HG03097 (cell line): ENCODE measurements at regions not wholly inside any gene's neighbourhood (a gene's known extent, or its start where the extent isn't known, plus 50 kb on each side); places are given as distances from the start of the nearest gene placed in this dataset.
"Not testable (repeated sequence)": the region's sequence is repeated elsewhere in the genome, so short reads cannot be mapped to it uniquely, and the experiment has no call there.

ENCODE experiments used
- ATAC-seq: cut with Tn5 transposase; IDR thresholded peaks from one replicate; pipeline ENCODE4 v1.9.1; 2021; ENCODE audit not compliant: unreplicated experiment, low FRiP score

DNA sequence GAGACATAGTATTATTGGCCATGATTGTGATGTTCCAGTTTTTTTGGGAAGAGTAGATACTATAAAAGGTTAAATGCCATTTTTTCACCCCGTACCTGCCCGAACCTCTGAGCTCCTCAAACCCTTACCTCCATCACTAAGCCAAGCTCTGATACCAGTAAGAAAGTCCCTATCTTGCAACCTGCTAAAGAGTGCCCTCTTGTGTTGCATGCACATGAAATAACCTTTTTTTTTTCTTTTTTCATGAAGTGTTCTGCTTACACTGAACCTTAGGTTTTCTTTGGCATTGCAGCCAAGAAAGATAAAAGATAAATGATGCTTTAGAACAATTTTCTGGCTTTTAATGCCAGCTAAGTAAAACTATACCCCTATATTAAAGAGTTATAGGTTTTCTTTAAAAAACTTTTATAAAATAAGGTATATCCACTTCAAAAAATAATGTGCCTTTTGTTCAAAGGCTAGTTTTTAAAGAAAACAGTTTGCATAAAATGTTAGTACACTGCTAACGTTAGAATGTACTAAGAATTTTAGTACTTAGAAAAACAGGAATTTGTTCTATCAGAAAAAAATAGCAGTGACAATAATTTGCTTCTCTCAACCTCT, 295.3 kb upstream of the PMFBP1 start:
- no peak for ATAC-seq

DNA sequence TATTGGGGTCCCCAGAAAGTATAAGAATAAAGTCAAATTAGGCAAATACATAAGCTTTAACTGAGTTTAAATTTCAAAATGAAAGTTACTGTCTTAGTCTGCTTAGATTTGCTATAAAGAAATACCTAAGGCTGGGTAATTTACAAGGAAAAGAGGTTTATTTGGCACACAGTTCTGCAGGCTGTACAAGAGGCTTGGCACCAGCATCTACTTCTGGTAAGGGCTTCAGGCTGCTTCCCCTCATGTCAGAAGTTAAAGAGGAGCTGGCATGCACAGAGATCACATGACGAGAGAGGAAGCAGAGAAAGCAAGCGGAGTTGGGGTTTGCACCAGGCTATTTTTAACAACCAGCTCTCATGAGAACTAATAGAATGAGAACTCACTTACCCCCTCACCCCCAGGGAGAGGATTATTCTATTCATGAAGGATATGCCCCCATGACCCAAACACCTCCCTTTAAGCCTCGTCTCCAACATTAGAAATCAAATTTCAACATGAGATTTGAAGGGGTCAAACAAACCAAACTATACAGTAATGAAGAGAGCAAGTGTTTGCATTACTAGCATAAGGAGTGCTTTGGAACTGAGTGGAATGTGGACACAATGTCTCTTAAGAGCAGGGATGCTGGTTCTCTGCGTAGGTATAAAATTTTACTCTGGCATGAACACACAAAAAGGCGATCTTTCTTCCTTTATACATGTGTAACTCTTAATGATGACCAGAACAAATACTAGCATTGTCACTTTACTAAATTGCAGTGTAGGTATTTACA, 292.8 kb upstream of the PMFBP1 start:
- no peak for ATAC-seq

DNA sequence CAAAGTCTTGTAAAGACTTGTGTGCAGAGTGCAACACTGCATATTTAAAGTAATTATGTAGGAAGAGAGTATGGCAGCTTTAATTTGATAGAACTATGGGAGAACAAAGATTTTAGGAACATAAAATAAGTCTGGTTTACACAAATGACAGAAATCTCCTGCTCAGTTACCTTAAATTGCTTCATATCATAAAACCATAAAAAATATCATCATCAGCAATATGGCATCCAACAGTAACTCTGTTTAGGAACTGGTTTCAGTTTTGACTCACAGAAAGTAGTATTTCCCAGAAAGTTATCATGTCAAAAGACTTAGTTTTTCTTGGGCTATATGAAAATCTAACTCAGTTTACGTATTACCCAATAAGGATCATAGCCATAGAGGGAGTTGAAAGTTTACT, 292.1 kb upstream of the PMFBP1 start:
- ATAC-seq = no peak

DNA sequence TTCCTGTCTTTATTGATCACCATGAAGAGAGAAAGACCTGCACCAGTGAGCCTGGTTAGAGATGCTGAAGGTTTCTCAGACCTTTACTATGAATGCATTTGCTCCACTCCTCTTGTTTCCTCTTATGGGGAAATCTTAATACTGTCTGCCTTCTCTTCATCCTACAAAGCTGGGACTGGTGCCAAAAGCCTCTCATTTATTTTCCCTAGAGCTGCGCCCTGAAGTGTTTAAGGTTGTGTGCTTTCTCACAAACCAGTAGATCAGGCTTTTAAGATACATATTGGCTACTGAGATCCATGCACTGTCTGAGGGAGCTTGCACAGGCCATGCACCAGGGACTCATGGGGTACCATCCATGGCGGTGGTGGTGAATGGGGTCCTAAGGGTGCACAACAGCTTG, 286.1 kb upstream of the PMFBP1 start:
- ATAC-seq = no peak

DNA sequence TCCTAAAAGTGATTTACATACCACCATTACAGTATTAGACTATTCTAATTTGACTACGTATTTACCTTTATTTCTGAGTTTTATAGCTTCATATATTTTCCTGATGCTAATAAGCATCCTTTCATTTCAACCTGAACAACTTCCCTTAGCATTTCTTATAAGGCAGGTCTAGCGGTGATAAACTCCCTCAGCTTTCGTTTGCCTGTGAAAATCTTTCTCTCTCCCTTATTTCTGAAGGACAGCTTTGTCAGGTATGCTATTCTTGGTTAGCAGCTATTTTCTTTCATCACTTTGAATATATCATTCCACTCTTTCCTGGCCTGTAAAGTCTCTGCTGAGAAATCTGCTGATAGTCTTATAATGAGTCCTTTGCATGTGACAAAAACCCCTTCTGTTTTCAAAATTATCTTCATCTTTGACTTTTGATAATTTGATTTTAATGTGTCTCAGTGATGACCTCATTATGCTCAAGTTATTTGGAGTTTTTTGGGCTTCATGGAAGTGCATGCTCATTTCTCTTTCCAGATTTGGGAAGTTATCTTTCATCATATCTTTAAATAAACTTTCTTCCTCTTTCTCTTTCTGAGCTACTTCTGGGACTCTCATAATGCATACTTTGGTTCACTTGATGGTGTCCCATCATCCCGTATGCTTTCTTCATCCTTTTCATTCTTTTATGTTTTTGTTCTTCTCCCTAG, 285.4 kb upstream of the PMFBP1 start:
- ATAC-seq = no peak

DNA sequence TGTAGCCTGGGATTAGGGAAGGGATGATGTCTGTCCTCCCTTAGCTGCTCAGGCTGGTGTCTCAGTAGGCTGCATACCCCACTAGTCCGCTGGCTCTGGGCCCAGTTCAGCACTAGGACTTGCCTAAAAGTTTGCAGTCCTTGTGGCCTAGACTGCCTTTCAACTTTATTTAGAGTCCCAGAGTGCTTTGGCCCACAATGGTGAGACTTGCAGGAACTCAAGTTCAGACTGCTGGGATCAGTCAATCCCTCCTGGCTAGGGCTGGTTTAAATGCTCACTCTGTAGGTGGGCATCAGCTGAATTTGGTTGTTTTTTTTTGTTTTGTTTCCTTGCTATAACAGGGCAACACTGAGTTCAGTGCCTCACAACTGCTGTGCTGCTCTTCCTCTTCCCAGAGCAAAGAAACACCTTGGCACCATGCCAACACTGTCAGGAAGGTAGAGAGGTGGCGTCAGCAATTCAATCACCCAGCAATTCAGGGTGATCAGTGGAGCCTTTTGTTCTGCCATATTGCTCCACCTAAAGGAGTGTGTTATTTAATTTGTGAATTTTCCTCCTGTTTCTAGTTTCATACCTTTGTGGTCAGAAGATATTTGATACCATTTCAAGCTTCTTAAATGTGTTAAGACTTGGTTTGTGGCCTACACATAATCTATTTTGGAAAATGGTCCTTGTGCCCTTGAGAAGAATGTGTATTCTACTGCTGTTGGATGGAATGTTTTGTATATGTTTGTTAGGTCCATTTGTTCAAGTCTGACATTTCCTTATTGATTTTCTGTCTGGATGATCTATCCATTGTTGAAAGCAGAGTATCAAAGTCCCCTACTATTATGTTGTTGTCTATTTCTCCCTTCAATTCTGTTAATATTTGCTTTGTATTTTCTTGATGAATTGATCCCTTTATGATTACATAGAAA, 284.0 kb upstream of the PMFBP1 start:
- ATAC-seq = no peak

DNA sequence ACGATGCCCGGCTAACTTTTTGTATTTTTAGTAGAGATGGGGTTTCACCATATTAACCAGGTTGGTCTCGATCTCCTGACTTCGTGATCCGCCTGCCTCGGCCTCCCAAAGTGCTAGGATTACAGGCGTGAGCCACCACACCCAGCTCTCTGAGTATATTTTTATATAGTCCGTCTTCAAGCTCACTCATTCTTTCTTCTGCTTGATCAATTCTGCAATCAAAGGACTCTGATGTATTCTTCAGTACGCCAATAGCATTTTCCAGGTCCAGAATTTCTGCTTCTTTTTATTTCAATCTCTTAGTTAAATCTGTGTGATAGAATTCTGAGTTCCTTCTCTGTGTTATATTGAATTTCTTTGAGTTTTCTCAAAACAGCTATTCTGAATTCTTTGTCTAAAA, 281.9 kb upstream of the PMFBP1 start:
- ATAC-seq = not testable (repeated sequence)

DNA sequence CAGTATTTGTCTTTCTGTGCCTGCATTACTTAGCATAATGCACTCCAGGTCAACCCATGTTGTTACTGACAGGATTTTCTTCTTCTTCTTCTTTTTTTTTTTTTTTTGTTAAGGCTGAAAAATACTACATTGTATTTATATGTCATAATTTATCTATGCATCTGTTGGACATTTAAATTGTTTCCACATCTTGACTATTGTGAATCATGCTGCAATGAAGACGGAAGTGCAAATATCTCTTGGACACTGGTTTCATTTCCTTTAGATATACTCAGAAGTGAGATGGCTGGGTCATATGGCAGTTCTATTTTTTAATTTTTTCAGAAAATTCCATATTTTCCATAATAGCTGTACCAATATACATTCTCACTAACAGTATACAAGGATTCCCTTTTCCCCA, 272.7 kb upstream of the PMFBP1 start:
- no peak for ATAC-seq

DNA sequence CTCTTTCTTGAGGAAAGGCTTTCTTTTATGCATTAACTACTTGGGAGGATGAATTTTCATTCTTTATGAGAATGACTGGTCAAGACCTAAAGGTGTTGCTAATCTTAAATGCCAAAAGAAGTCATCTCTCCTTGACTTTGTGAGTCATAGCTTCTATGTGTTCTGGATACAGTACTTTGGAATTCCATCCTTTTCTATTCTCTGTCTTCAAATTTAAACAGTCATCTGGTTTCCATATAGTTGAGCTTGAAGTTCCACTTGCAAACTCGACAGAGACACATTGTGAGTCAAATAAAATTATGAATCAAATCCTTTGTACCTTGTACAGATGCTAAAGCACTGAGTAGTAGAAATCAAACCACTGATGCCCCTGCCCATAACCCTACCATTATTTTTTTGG, 271.9 kb upstream of the PMFBP1 start:
- no peak for ATAC-seq

DNA sequence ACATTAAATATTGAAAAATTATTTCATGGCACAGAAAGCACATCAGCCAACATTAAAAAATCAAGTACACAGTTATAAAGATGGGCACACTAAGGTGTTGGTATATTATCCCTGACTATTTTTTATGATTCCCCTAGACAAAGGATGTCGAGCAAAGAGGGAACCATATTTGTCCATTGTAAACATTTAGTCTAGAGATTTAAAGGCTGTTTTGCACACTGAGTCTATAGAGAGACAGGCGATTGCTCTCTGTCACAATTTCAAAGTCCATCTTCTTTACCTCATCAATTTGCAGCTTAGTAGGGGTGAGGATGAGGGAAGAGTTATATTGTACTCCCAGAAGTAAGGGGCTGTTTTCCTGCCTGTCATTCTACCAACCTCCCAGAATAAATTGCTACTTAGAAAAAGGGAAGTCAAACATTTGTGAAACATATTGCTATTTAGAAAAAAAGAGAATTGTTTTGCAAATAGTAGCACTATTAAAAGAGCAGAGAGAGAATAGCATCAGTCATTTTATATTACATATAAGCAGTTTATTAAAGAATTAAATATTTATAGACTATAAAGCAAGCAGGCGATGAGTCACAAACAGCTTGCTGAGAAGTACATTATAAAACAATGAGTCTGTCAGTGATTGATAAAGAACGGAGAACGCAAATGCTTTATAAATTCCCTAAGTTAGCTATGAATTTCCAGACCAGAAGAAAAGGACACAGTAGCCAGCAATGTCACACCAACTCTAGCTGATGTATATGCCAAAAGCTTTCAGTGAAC, 270.6 kb upstream of the PMFBP1 start:
- no peak for ATAC-seq

DNA sequence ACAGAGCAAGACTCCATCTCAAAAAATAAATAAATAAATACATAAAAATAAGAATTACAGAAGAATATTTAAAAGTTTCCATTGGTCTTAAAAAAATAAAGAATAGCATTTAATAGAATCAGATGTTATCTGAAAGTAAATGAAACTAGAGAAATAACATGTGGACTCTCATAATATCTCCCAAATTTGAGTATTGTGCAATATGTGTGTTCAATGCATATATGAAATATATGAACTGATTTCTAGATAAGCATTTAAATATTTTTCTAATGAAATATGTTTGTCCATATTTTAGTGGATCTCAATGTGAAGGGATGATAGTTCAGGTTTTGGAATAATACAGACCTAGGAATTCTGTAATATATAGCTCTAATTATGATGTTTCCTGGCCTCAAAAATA, 265.9 kb upstream of the PMFBP1 start:
- no peak for ATAC-seq

DNA sequence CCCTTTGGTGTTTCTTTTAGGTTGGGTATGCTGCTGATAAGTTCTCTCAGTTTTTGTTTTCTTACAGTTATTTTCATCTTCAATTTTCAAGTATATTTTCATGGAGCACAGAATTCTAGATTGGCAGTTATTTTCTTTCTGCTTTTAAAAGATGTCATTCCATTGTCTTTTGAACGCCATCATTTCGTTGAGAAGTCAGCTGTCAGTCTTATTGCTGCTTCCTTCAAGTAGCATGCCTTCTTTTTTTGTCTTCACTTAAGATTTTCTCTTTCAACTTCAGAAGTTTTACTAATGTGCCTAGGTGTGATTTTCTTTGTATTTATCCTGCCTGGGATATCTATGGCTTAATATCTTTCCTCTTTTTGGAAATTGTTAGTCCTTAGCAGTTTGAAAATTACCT, 262.2 kb upstream of the PMFBP1 start:
- ATAC-seq = no peak

DNA sequence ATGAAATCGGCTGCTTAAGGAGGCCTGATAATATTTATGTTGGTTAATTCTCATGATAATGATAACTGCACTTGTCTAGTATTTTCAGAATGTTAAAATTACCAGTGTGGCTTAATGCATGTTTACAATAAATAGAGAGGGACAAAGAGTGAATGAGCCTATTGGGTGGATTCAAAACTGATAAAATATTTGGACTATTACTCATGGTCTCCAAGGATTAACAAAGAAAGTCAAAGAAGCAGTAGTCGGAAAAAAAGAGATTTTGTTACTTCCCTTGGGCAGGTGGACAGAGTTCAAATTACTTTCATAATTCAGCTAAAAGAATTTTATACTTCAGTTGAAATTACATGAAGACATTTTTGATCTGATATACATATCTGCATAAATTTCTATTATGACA, 258.2 kb upstream of the PMFBP1 start:
- ATAC-seq = no peak

DNA sequence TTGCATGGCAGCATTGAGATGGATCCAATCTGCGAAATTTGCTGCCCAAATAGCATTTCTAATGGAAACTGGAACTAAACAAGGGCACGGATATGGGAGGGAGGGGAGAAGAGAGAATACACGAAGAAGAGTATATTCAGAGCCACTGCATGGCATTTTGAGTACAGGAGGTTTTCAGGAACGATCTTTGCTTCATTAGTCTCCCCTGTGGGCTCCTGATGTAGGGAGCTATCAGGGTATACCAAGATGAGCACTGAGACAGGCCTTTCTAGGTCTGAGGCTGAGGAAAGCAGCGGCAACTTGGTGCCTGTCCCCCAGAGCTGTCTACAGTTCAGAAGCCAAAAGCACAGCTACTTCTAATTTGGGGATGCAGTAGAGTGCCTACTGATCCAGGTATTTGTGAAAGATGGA, 257.7 kb upstream of the PMFBP1 start:
- ATAC-seq = no peak

DNA sequence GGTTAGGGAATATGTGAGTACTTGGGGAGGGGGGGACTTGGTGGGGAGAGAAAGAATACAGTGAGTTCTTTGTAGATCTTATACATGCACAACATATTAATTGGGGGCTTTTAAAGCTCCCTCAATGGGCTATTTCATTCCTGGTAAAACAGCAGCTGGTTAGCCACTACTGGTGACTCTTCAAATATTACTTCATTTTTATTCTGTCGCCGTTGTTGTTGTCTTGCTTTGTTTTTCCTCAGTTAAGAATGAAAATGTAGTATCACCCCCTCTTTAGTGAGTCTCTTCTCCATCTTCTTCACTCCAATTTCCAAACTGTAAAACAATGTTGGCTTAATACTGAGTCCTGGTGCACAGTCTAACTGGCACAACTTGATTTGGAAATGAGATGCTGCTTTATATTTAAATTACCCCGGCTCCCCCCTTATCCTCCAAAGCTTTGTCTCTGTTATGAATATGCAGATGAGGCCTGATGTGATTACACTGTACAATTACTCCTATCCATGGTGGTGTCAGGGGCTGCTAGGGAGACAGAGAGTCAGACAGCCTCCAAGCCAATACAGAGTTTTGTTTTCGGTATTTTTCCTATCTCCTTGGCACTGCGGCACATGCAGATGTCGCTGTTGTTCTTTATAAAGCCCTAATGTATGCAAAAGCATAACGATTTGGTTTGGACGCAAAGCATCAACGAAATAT, 256.9 kb upstream of the PMFBP1 start:
- ATAC-seq = no peak

DNA sequence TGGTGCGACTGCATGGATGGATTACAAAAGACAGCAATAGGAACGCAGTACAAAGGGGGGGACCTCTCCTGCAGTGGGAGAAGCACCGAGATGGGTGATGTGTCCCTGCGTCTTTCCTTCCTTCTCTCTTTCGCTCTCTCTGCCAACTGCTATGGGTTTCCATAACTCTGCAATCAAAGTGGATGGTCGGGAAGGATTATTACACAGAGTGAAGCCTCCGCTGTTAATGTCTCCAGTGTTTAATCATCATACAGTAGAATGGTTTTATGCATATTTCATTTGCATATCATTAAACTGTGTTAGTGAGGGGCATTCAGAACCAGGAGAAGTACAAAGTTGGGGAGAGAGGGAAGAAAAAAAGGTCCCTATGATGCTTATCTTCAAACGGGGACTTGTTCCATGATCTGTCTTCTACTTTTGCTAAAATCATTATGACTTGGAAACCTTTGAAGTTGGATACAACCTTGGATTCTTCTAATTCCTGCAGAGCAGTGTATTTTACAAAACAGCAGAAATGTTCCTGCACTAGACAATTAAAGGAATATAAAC, 255.9 kb upstream of the PMFBP1 start:
- ATAC-seq = no peak

DNA sequence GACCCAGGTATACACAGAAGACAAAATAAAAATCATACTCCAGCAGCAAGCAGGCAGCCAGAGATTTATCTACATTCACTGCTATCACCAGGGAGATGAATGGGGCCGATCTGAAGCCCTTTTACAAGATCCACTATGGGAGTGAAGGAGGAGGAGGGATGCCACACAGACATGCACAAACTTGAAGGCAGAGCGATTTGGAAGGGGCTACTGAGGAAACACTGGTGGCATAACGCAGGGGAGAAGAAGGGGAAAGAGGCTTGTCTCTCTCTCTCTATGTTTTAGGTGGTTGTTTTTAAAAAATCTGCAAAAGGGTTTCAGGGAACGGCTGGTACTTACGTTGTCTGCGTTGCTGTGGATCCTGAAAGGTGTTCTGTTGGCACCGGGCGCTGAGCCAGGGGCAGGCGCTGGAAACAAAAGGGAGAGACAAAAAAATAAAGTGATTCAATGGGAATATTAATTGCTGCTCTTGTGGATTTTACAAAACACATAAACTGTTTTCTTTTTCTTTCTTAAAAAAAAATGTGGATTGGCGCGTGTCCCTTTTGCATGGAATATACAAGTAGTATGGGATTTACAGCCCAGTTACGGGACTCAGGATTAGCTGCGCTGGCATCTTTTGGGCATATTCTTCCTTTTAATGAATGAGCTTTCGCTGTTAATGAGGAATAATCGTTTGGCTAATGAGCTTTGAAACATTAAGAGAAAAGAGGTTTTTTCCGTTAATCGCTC, 255.3 kb upstream of the PMFBP1 start:
- no peak for ATAC-seq

DNA sequence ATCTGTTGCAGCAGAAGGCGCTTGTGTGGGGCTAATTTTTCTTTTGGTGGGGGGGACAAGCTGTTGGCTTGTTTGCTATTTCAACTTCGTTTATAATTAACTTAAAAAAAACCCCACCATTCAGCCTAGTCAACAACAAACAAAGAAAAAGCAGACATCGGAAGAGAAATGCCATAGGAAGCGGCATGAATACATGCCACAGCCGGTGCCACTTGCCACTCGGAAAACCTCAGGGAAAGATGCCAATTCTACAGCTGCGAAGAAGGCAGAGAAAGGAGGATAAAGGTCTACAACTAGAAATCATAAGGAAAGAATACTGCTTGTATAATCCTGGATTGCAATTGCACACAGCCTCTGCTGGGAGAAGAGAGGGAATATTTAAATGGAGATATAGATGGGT, 254.4 kb upstream of the PMFBP1 start:
- no peak for ATAC-seq
